Adrenal gland (tissue), 5 donors: ENCODE measurements at regions not wholly inside any gene's neighbourhood (a gene's known extent, or its start where the extent isn't known, plus 50 kb on each side); places are given as distances from the start of the nearest gene placed in this dataset.

ENCODE experiments used
- POLR2A ChIP-seq, 2 donors: fragments of 450-650 bp; IDR thresholded peaks; one replicate each; pipeline ENCODE4 v1.6.1; 2017; ENCODE audit warnings: antibody characterized with exemption in 2 of 2, mild to moderate bottlenecking in 2 of 2, moderate library complexity in 1 of 2
- TF ChIP-seq, protein P1 (sequence below), 6 experiments: fragments of 450-650 bp in 4 of 6; fragments of 200-600 bp in 2 of 6; sonication (generic) in 1 of 6; IDR thresholded peaks; 1 replicate in 5 of 6; 2 replicates in 1 of 6; pipeline versions ENCODE4 v1.5.1 to v1.8.0; 2016 to 2021; ENCODE audit warnings: antibody characterized with exemption in 6 of 6, mild to moderate bottlenecking in 2 of 6, moderate library complexity in 1 of 6
- donor health status: DM: no; HTN: no; CAD: no.

- TF ChIP-seq, protein P1, sequence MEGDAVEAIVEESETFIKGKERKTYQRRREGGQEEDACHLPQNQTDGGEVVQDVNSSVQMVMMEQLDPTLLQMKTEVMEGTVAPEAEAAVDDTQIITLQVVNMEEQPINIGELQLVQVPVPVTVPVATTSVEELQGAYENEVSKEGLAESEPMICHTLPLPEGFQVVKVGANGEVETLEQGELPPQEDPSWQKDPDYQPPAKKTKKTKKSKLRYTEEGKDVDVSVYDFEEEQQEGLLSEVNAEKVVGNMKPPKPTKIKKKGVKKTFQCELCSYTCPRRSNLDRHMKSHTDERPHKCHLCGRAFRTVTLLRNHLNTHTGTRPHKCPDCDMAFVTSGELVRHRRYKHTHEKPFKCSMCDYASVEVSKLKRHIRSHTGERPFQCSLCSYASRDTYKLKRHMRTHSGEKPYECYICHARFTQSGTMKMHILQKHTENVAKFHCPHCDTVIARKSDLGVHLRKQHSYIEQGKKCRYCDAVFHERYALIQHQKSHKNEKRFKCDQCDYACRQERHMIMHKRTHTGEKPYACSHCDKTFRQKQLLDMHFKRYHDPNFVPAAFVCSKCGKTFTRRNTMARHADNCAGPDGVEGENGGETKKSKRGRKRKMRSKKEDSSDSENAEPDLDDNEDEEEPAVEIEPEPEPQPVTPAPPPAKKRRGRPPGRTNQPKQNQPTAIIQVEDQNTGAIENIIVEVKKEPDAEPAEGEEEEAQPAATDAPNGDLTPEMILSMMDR (IDR thresholded peaks at IDR 0.05) = no peak
- TF ChIP-seq POLR2A (IDR thresholded peaks at IDR 0.05) = no peak
Observed at GRCh38 chr1:191589536-191589935, 568.7 kb upstream of the RGS18 start.
